HFF-Myc (cell line): ENCODE measurements at regions not wholly inside any gene's neighbourhood (a gene's known extent, or its start where the extent isn't known, plus 50 kb on each side); places are given as distances from the start of the nearest gene placed in this dataset.

ENCODE experiments used
- DNase-seq: peaks from one replicate; pipeline ENCODE4 v3.0.0-alpha.2; 2011; ENCODE audit warnings: low read depth; ENCODE audit errors: extremely low read depth
- H3K4me3 ChIP-seq: replicated peaks from 2 replicates; pipeline ENCODE4 v1.5.1; 2011; ENCODE audit warnings: low read depth, mild to moderate bottlenecking, control low read depth, low read length
- TF ChIP-seq, protein P1 (sequence below): IDR thresholded peaks from 2 replicates; pipeline ENCODE4 v1.5.1; 2012; ENCODE audit warnings: mild to moderate bottlenecking, low read depth, low read length, control low read depth; ENCODE audit errors: missing control alignments

- no peak overlapping the region for H3K4me3 ChIP-seq
- no peak for DNase-seq
- TF ChIP-seq, protein P1, sequence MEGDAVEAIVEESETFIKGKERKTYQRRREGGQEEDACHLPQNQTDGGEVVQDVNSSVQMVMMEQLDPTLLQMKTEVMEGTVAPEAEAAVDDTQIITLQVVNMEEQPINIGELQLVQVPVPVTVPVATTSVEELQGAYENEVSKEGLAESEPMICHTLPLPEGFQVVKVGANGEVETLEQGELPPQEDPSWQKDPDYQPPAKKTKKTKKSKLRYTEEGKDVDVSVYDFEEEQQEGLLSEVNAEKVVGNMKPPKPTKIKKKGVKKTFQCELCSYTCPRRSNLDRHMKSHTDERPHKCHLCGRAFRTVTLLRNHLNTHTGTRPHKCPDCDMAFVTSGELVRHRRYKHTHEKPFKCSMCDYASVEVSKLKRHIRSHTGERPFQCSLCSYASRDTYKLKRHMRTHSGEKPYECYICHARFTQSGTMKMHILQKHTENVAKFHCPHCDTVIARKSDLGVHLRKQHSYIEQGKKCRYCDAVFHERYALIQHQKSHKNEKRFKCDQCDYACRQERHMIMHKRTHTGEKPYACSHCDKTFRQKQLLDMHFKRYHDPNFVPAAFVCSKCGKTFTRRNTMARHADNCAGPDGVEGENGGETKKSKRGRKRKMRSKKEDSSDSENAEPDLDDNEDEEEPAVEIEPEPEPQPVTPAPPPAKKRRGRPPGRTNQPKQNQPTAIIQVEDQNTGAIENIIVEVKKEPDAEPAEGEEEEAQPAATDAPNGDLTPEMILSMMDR: no peak
These were observed 176.9 kb upstream of the GSE1 start for GRCh38 chr16:85436207-85436606.

- no peak overlapping the region for H3K4me3 ChIP-seq
- DNase-seq: no peak
- TF ChIP-seq, protein P1: no peak
These were observed 176.4 kb upstream of the GSE1 start for GRCh38 chr16:85436636-85437165.

GRCh38 chr16:85437166-85438052 lies 175.7 kb upstream of the GSE1 start:
- no peak for DNase-seq
- no peak overlapping the region for H3K4me3 ChIP-seq
- TF ChIP-seq, protein P1: no peak

GRCh38 chr16:85438981-85439685 lies 174.0 kb upstream of the GSE1 start:
- no peak for DNase-seq
- no peak overlapping the region for H3K4me3 ChIP-seq
- TF ChIP-seq, protein P1: no peak

- DNase-seq: no peak
- TF ChIP-seq, protein P1: no peak
- H3K4me3 ChIP-seq: no peak overlapping the region
These were observed 172.4 kb upstream of the GSE1 start for GRCh38 chr16:85440744-85441143.

DNA sequence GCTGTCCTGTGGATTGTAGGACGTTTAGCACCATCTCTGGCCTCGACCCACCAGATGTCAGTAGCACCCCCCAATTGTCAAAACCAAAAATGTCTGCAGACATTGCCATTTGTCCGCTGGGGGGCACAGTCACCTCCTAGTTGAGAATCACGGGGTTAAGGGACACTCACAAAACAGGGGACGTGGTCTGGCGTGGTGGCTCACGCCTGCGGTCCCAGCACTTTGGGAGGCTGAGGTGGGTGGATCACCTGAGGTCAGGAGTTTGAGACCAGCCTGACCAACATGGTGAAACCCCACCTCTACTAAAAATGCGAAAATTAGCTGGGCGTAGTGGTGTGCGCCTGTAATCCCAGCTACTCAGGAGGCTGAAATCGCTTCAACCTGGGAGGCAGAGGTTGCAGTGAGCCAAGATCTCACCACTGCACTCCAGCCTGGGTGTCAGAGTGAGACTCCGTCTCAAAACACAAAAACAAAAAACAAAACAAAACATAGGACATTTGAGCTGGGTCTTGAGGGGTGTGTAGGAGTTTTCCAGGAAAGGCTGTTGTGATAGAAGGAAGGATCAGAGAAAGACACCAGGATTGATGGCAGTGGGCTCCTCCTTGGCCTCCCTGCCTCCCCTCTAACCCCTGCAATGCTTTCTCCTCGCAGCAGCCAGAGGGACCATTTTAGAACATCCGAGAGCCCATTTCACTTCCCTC lies 171.8 kb upstream of the GSE1 start:
- TF ChIP-seq, protein P1: no peak
- no peak for DNase-seq
- H3K4me3 ChIP-seq: no peak overlapping the region
